Gastrocnemius medialis (tissue), 4 donors: ENCODE measurements at regions not wholly inside any gene's neighbourhood (a gene's known extent, or its start where the extent isn't known, plus 50 kb on each side); places are given as distances from the start of the nearest gene placed in this dataset.

Experiments used
- ATAC-seq, 2 donors: fragments of 150-250 bp; one replicate each; pipeline ENCODE4 v1.9.1; 2016
- DNase-seq, 2 donors: peaks; one replicate each; pipeline ENCODE4 v3.0.0-alpha.2; 2019
- H3K27ac ChIP-seq, 4 donors: fragments of 200-600 bp; sonication (generic); 1 replicate in 1 of 4; 2 replicates in 3 of 4; pipeline ENCODE4 v1.5.1; 2016 to 2018; ENCODE audit warnings: mild to moderate bottlenecking in 2 of 4, moderate library complexity in 1 of 4
- H3K27me3 ChIP-seq, 3 donors: fragments of 200-600 bp; sonication (generic) in 2 of 3; 1 replicate in 1 of 3; 2 replicates in 2 of 3; pipeline versions ENCODE4 v1.5.1 to v1.6.0; 2016 to 2019; ENCODE audit warnings: mild to moderate bottlenecking in 1 of 3, moderate library complexity in 1 of 3
- H3K36me3 ChIP-seq, 2 donors: fragments of 200-600 bp; sonication (generic) in 1 of 2; one replicate each; pipeline ENCODE4 v1.5.1; 2017 to 2018
- H3K4me1 ChIP-seq, 2 donors: fragments of 200-600 bp; sonication (generic) in 1 of 2; one replicate each; pipeline ENCODE4 v1.5.1; 2016 to 2017; ENCODE audit warnings: mild to moderate bottlenecking in 2 of 2
- H3K4me3 ChIP-seq, 4 donors: fragments of 200-600 bp; sonication (generic) in 3 of 4; 1 replicate in 1 of 4; 2 replicates in 3 of 4; pipeline ENCODE4 v1.5.1; 2016 to 2019; ENCODE audit warnings: mild to moderate bottlenecking in 2 of 4
- H3K9me3 ChIP-seq, 3 donors: fragments of 200-600 bp; sonication (generic) in 2 of 3; 1 replicate in 1 of 3; 2 replicates in 2 of 3; pipeline ENCODE4 v1.5.1; 2016 to 2019
- CTCF ChIP-seq, 5 experiments: fragments of 450-650 bp in 3 of 5; fragments of 200-600 bp in 2 of 5; sonication (generic) in 2 of 5; IDR thresholded peaks in 4 of 5; conservative IDR thresholded peaks in 1 of 5; 1 replicate in 4 of 5; 2 replicates in 1 of 5; pipeline ENCODE4 v1.5.1; 2016 to 2019; ENCODE audit warnings: antibody characterized with exemption in 5 of 5, mild to moderate bottlenecking in 3 of 5, moderate library complexity in 3 of 5
- POLR2A ChIP-seq, 2 donors: fragments of 450-650 bp; IDR thresholded peaks; one replicate each; pipeline ENCODE4 v1.6.1; 2017; ENCODE audit warnings: antibody characterized with exemption in 2 of 2, mild to moderate bottlenecking in 2 of 2, moderate library complexity in 2 of 2
- in situ Hi-C, 4 donors: fragments of 200-750 bp; cut with MboI; loops; one replicate each; pipeline versions ENCODE4 v1.15.0 to v1.8.0; 2017; ENCODE audit warnings: low sequenced_read_pairs in 4 of 4
- intact Hi-C: fragments of 100-400 bp; cut with DNase I; formaldehyde crosslinking; loops from one replicate; pipeline ENCODE4 v1.15.1; 2023; ENCODE audit warnings: low total_unique reads

GRCh38 chr9:36778682-36779081 lies 206.0 kb downstream of the MELK start:
- intact Hi-C loops = no loop called here

DNA sequence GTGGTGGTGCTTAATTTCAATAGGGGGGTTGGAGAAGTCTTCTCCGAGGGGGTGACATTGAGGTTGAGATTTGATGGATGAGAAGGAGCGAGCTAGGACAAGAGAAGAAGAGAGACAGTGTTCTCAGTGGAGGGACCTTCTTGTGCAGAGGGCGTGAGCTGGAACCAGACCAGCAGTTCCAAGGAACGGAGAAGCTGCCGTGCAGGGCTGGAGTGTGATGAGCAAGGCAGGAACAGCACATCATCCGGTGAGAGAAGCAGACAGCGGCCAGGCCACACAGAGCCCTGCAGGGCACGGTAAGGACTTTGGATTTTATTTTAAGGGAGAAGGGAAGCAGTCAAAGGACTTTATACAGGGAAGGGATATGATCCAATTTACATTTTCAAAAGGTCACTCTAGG lies 206.9 kb downstream of the MELK start:
- H3K4me1 ChIP-seq = no peaks in the 10 kb centered on the region
- intact Hi-C loops = no loop called here
- TF ChIP-seq POLR2A (IDR thresholded peaks at IDR 0.05) (no peak), CTCF (IDR thresholded peaks at IDR 0.05 in 4 of 5, conservative IDR thresholded peaks at IDR 0.05 in 1 of 5) (no peak)
- no peaks in the 10 kb centered on the region for H3K9me3 ChIP-seq
- DNase-seq (no peak), ATAC-seq (no peak)
- no peak overlapping the region for H3K27ac ChIP-seq
- H3K4me3 ChIP-seq = no peak overlapping the region
- peaks cover 16 to 23% (median 22%) of the 10 kb centered on the region in 3 donors for H3K27me3 ChIP-seq
- in situ Hi-C loops = loop anchor here in 1 of 4 donors (25.0 kb wide), 1 partner anchor 92 kb away; no protein-coding TSS in a partner anchor
- no peaks in the 10 kb centered on the region for H3K36me3 ChIP-seq

More at GRCh38 chr9:36778682-36779081, 206.0 kb downstream of the MELK start:
- H3K4me1 ChIP-seq = no peaks in the 10 kb centered on the region
- H3K4me3 ChIP-seq = no peak overlapping the region
- DNase-seq (no peak), ATAC-seq (no peak)
- no peaks in the 10 kb centered on the region for H3K9me3 ChIP-seq
- peaks cover 11 to 22% (median 19%) of the 10 kb centered on the region in 3 donors for H3K27me3 ChIP-seq
- H3K27ac ChIP-seq = no peak overlapping the region
- no peaks in the 10 kb centered on the region for H3K36me3 ChIP-seq
- in situ Hi-C loops = loop anchor here in 1 of 4 donors (25.0 kb wide), 1 partner anchor 91 kb away; no protein-coding TSS in a partner anchor
- TF ChIP-seq POLR2A (IDR thresholded peaks at IDR 0.05) (no peak), CTCF (IDR thresholded peaks at IDR 0.05 in 4 of 5, conservative IDR thresholded peaks at IDR 0.05 in 1 of 5) (no peak)

GRCh38 chr9:36780186-36780585 lies 207.5 kb downstream of the MELK start:
- Histone ChIP-seq H3K27me3 (peaks cover 16 to 23% (median 22%) of the 10 kb centered on the region in 3 donors), H3K4me3 (no peak overlapping the region), H3K9me3 (no peaks in the 10 kb centered on the region), H3K36me3 (no peaks in the 10 kb centered on the region), H3K27ac (no peak overlapping the region), H3K4me1 (no peaks in the 10 kb centered on the region)
- TF ChIP-seq CTCF (IDR thresholded peaks at IDR 0.05 in 4 of 5, conservative IDR thresholded peaks at IDR 0.05 in 1 of 5) (no peak), POLR2A (IDR thresholded peaks at IDR 0.05) (no peak)
- in situ Hi-C loops (loop anchor here in 1 of 4 donors (25.0 kb wide), 1 partner anchor 93 kb away; no protein-coding TSS in a partner anchor), intact Hi-C loops (no loop called here)
- DNase-seq = no peak
- no peak for ATAC-seq

DNA sequence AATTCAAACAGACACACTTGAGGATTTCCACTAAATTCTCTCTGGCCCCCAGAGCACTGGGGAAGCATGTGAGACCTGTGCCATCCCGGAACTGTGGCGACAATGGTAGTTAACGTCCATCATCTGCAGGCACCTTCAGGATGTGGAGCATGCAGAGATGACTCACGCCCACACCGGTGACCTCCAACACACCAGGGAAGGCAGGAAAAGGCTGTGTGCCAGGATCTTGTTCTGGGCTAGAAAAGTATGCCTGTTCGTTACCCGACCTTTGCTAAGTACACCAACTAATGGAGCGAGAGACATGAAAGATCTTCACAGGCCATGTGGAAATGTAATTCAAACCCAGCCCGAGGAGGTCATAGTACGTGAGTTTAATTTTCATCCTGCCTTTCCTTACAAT lies 208.8 kb downstream of the MELK start:
- DNase-seq (no peak), ATAC-seq (no peak)
- in situ Hi-C loops (loop anchor here in 1 of 4 donors (25.0 kb wide), 1 partner anchor 94 kb away; no protein-coding TSS in a partner anchor), intact Hi-C loops (no loop called here)
- no peak for TF ChIP-seq CTCF (IDR thresholded peaks at IDR 0.05 in 4 of 5, conservative IDR thresholded peaks at IDR 0.05 in 1 of 5)
- no peak for TF ChIP-seq POLR2A (IDR thresholded peaks at IDR 0.05)
- Histone ChIP-seq H3K9me3 (no peaks in the 10 kb centered on the region), H3K36me3 (no peaks in the 10 kb centered on the region), H3K4me1 (no peaks in the 10 kb centered on the region), H3K4me3 (no peak overlapping the region), H3K27me3 (peaks cover 16 to 23% (median 22%) of the 10 kb centered on the region in 3 donors), H3K27ac (no peak overlapping the region)
